GM21717 (cell line): ENCODE measurements at regions not wholly inside any gene's neighbourhood (a gene's known extent, or its start where the extent isn't known, plus 50 kb on each side); places are given as distances from the start of the nearest gene placed in this dataset.

Source experiments
- ATAC-seq: cut with Tn5 transposase; IDR thresholded peaks from one replicate; pipeline ENCODE4 v1.9.1; 2021; ENCODE audit warnings: mild to moderate bottlenecking, moderate library complexity; ENCODE audit not compliant: unreplicated experiment

- ATAC-seq, result no peak
Measured at GRCh38 chr18:52002600-52002999, 337.4 kb upstream of the DCC start.

GRCh38 chr18:52007105-52007504, 332.9 kb upstream of the DCC start:
- no peak for ATAC-seq

GRCh38 chr18:52008330-52008729, 331.7 kb upstream of the DCC start:
- ATAC-seq, result no peak

GRCh38 chr18:52008736-52009135, 331.3 kb upstream of the DCC start:
- no peak for ATAC-seq

GRCh38 chr18:52009958-52010357, 330.0 kb upstream of the DCC start:
- no peak for ATAC-seq

- ATAC-seq, result no peak
Measured at GRCh38 chr18:52045946-52046675, 293.9 kb upstream of the DCC start.

GRCh38 chr18:52046842-52047241, 293.2 kb upstream of the DCC start:
- ATAC-seq, result no peak

- ATAC-seq, result no peak
Measured at GRCh38 chr18:52054324-52054723, 285.7 kb upstream of the DCC start.

GRCh38 chr18:52060607-52061304, 279.2 kb upstream of the DCC start:
- ATAC-seq, result no peak

- no peak for ATAC-seq
Measured at GRCh38 chr18:52063923-52064322, 276.1 kb upstream of the DCC start.

GRCh38 chr18:52069201-52069600, 270.8 kb upstream of the DCC start:
- no peak for ATAC-seq

GRCh38 chr18:52070291-52070756, 269.7 kb upstream of the DCC start:
- ATAC-seq, result no peak

GRCh38 chr18:52077251-52077983, 262.6 kb upstream of the DCC start:
- ATAC-seq, result no peak

GRCh38 chr18:52082246-52082645, 257.8 kb upstream of the DCC start:
- ATAC-seq, result no peak

GRCh38 chr18:52087140-52087539, 252.9 kb upstream of the DCC start:
- no peak for ATAC-seq

GRCh38 chr18:52090005-52090404, 250.0 kb upstream of the DCC start:
- no peak for ATAC-seq

- ATAC-seq, result no peak
Measured at GRCh38 chr18:52093171-52093570, 246.8 kb upstream of the DCC start.

- no peak for ATAC-seq
Measured at GRCh38 chr18:52118684-52119083, 221.3 kb upstream of the DCC start.

- ATAC-seq, result no peak
Measured at GRCh38 chr18:52130624-52131301, 209.2 kb upstream of the DCC start.

- no peak for ATAC-seq
Measured at GRCh38 chr18:52131845-52132244, 208.2 kb upstream of the DCC start.

GRCh38 chr18:52136532-52136931, 203.5 kb upstream of the DCC start:
- no peak for ATAC-seq
